T-helper 1 cell treated with Interleukin-12 subunit alpha and Interleukin-12 subunit beta and Interleukin-4 antibody, amounts not matched to agents 30 μg/mL and 1 μg/mL, for 36 hours (primary cell): ENCODE measurements at regions not wholly inside any gene's neighbourhood (a gene's known extent, or its start where the extent isn't known, plus 50 kb on each side); places are given as distances from the start of the nearest gene placed in this dataset.
"Not testable (repeated sequence)": the region's sequence is repeated elsewhere in the genome, so short reads cannot be mapped to it uniquely, and the experiment has no call there.

Source experiments
- H3K27ac Mint-ChIP-seq: one replicate; pipeline ENCODE4 v1.8.0; 2021; ENCODE audit warnings: mild to moderate bottlenecking, mixed read lengths
- H3K27me3 Mint-ChIP-seq: one replicate; pipeline ENCODE4 v1.8.0; 2021; ENCODE audit warnings: low read depth, mixed read lengths
- H3K36me3 Mint-ChIP-seq: one replicate; pipeline ENCODE4 v1.8.0; 2021; ENCODE audit warnings: low read depth, mixed read lengths
- H3K4me1 Mint-ChIP-seq: one replicate; pipeline ENCODE4 v1.8.0; 2021; ENCODE audit warnings: low read depth, mixed read lengths
- H3K4me3 Mint-ChIP-seq: one replicate; pipeline ENCODE4 v1.8.0; 2021; ENCODE audit warnings: mild to moderate bottlenecking, moderate library complexity, mixed read lengths
- H3K9me3 Mint-ChIP-seq: one replicate; pipeline ENCODE4 v1.8.0; 2021; ENCODE audit warnings: mixed read lengths

- no peaks in the 10 kb centered on the region for H3K36me3 Mint-ChIP-seq
- no peak overlapping the region for H3K4me3 Mint-ChIP-seq
- H3K9me3 Mint-ChIP-seq: no peaks in the 10 kb centered on the region
- H3K4me1 Mint-ChIP-seq: no peaks in the 10 kb centered on the region
- no peaks in the 10 kb centered on the region for H3K27me3 Mint-ChIP-seq
- H3K27ac Mint-ChIP-seq: no peak overlapping the region
Measured at GRCh38 chr10:65570143-65571010, 1355.5 kb upstream of the LRRTM3 start.

GRCh38 chr10:65571011-65571570 is 1354.7 kb upstream of the LRRTM3 start:
- H3K27me3 Mint-ChIP-seq: no peaks in the 10 kb centered on the region
- H3K9me3 Mint-ChIP-seq: no peaks in the 10 kb centered on the region

GRCh38 chr10:65581426-65582026 is 1344.3 kb upstream of the LRRTM3 start:
- Mint-ChIP-seq H3K27me3 (no peaks in the 10 kb centered on the region), H3K4me1 (no peaks in the 10 kb centered on the region), H3K27ac (no peak overlapping the region), H3K4me3 (no peak overlapping the region), H3K36me3 (no peaks in the 10 kb centered on the region), H3K9me3 (peaks cover 23% of the 10 kb centered on the region)

More at GRCh38 chr10:65571011-65571570, 1354.7 kb upstream of the LRRTM3 start:
- Mint-ChIP-seq H3K27ac (no peak overlapping the region), H3K4me1 (no peaks in the 10 kb centered on the region), H3K36me3 (no peaks in the 10 kb centered on the region), H3K4me3 (no peak overlapping the region)

GRCh38 chr10:65602182-65602865 is 1323.5 kb upstream of the LRRTM3 start:
- Mint-ChIP-seq H3K36me3 (no peaks in the 10 kb centered on the region), H3K27me3 (no peaks in the 10 kb centered on the region), H3K9me3 (no peaks in the 10 kb centered on the region), H3K4me1 (no peaks in the 10 kb centered on the region), H3K27ac (no peak overlapping the region), H3K4me3 (no peak overlapping the region)

- no peaks in the 10 kb centered on the region for H3K36me3 Mint-ChIP-seq
- no peak overlapping the region for H3K4me3 Mint-ChIP-seq
- no peaks in the 10 kb centered on the region for H3K4me1 Mint-ChIP-seq
- no peaks in the 10 kb centered on the region for H3K27me3 Mint-ChIP-seq
- peaks cover 10% of the 10 kb centered on the region for H3K9me3 Mint-ChIP-seq
- H3K27ac Mint-ChIP-seq: no peak overlapping the region
Measured at GRCh38 chr10:65611592-65611991, 1314.2 kb upstream of the LRRTM3 start.

GRCh38 chr10:65614956-65615565 is 1310.8 kb upstream of the LRRTM3 start:
- H3K9me3 Mint-ChIP-seq: peaks cover 10% of the 10 kb centered on the region
- no peaks in the 10 kb centered on the region for H3K36me3 Mint-ChIP-seq
- no peak overlapping the region for H3K4me3 Mint-ChIP-seq
- no peaks in the 10 kb centered on the region for H3K4me1 Mint-ChIP-seq
- no peaks in the 10 kb centered on the region for H3K27me3 Mint-ChIP-seq
- H3K27ac Mint-ChIP-seq: no peak overlapping the region

GRCh38 chr10:65618126-65618525 is 1307.7 kb upstream of the LRRTM3 start:
- H3K27ac Mint-ChIP-seq: no peak overlapping the region
- H3K4me1 Mint-ChIP-seq: no peaks in the 10 kb centered on the region
- H3K4me3 Mint-ChIP-seq: no peak overlapping the region
- no peaks in the 10 kb centered on the region for H3K27me3 Mint-ChIP-seq
- H3K36me3 Mint-ChIP-seq: no peaks in the 10 kb centered on the region
- H3K9me3 Mint-ChIP-seq: peaks cover 12% of the 10 kb centered on the region

GRCh38 chr10:65620404-65621048 is 1305.3 kb upstream of the LRRTM3 start:
- Mint-ChIP-seq H3K4me3 (no peak overlapping the region), H3K27ac (no peak overlapping the region), H3K4me1 (no peaks in the 10 kb centered on the region), H3K9me3 (peaks cover 9% of the 10 kb centered on the region), H3K27me3 (no peaks in the 10 kb centered on the region), H3K36me3 (no peaks in the 10 kb centered on the region)

- no peak overlapping the region for H3K27ac Mint-ChIP-seq
- no peaks in the 10 kb centered on the region for H3K36me3 Mint-ChIP-seq
- no peak overlapping the region for H3K4me3 Mint-ChIP-seq
- peaks cover 5% of the 10 kb centered on the region for H3K9me3 Mint-ChIP-seq
- H3K27me3 Mint-ChIP-seq: no peaks in the 10 kb centered on the region
- H3K4me1 Mint-ChIP-seq: no peaks in the 10 kb centered on the region
Measured at GRCh38 chr10:65622608-65623007, 1303.2 kb upstream of the LRRTM3 start.

GRCh38 chr10:65628493-65629139 is 1297.2 kb upstream of the LRRTM3 start:
- H3K9me3 Mint-ChIP-seq: peaks cover 4% of the 10 kb centered on the region
- H3K4me1 Mint-ChIP-seq: no peaks in the 10 kb centered on the region
- H3K36me3 Mint-ChIP-seq: no peaks in the 10 kb centered on the region
- H3K27ac Mint-ChIP-seq: no peak overlapping the region
- no peak overlapping the region for H3K4me3 Mint-ChIP-seq
- no peaks in the 10 kb centered on the region for H3K27me3 Mint-ChIP-seq

GRCh38 chr10:65660006-65660405 is 1265.8 kb upstream of the LRRTM3 start:
- Mint-ChIP-seq H3K4me1 (no peaks in the 10 kb centered on the region), H3K4me3 (no peak overlapping the region), H3K36me3 (no peaks in the 10 kb centered on the region)

GRCh38 chr10:65670087-65670486 is 1255.7 kb upstream of the LRRTM3 start:
- Mint-ChIP-seq H3K9me3 (peaks cover 7% of the 10 kb centered on the region), H3K27ac (no peak overlapping the region), H3K36me3 (no peaks in the 10 kb centered on the region), H3K4me3 (no peak overlapping the region), H3K27me3 (no peaks in the 10 kb centered on the region), H3K4me1 (no peaks in the 10 kb centered on the region)

More at GRCh38 chr10:65660006-65660405, 1265.8 kb upstream of the LRRTM3 start:
- H3K9me3 Mint-ChIP-seq: peaks cover 1% of the 10 kb centered on the region
- no peaks in the 10 kb centered on the region for H3K27me3 Mint-ChIP-seq
- H3K27ac Mint-ChIP-seq: no peak overlapping the region

- H3K4me1 Mint-ChIP-seq, H3K27ac Mint-ChIP-seq, H3K36me3 Mint-ChIP-seq, H3K9me3 Mint-ChIP-seq, H3K27me3 Mint-ChIP-seq, H3K4me3 Mint-ChIP-seq: not testable (repeated sequence)
Measured at GRCh38 chr10:65670596-65670995, 1255.2 kb upstream of the LRRTM3 start.
